ENCODE measurements at regions not wholly inside any gene's neighbourhood (a gene's known extent, or its start where the extent isn't known, plus 50 kb on each side); places are given as distances from the start of the nearest gene placed in this dataset.

- Mint-ChIP-seq H3K9me3 (peaks cover 24% of the 10 kb centered on the region), H3K4me1 (peaks cover 10% of the 10 kb centered on the region), H3K4me3 (no peak overlapping the region), H3K27me3 (ENCODE audit: insufficient read depth, low read depth, poor library complexity) (peaks cover 1% of the 10 kb centered on the region), H3K36me3 (ENCODE audit: low read depth) (peaks cover 19% of the 10 kb centered on the region), H3K27ac (no peak overlapping the region)
- Histone ChIP-seq H3K4me2 (no peak overlapping the region), H3K27me3 (ENCODE audit: insufficient read depth) (no peaks in the 10 kb centered on the region), H2AFZ (peak overlapping the region; percentile 80), H3K4me3 (no peak overlapping the region), H3K79me2 (replicated peaks; ENCODE audit: insufficient read depth) (no peaks in the 10 kb centered on the region), H3K36me3 (ENCODE audit: insufficient read depth) (no peaks in the 10 kb centered on the region), H3K27ac (ENCODE audit: low read depth) (no peak overlapping the region), H3F3A (replicated peaks; ENCODE audit: low read depth) (no peaks in the 10 kb centered on the region), H3K4me1 (ENCODE audit: insufficient read depth) (no peaks in the 10 kb centered on the region; the same call in 1 of the 2 replicates), H4K20me1 (replicated peaks; ENCODE audit: insufficient read depth) (no peaks in the 10 kb centered on the region), H3K9me2 (ENCODE audit: insufficient read depth) (no peaks in the 10 kb centered on the region)
- no peak for TF ChIP-seq REST (IDR thresholded peaks at IDR 0.05; ENCODE audit: unreplicated experiment)
- no peak for TF ChIP-seq EZH2 (IDR thresholded peaks at IDR 0.05; ENCODE audit: low read depth, unreplicated experiment)
- no peak for TF ChIP-seq JUNB (IDR thresholded peaks at IDR 0.05; ENCODE audit: unreplicated experiment)
- ATAC-seq (no peak), DNase-seq (ENCODE audit: low spot score) (no peak)
Observed at GRCh38 chr10:121681997-121682687, 83.9 kb upstream of the FGFR2 start.

- Histone ChIP-seq H2AFZ (peak overlapping the region; percentile 66), H3K36me3 (ENCODE audit: insufficient read depth) (no peaks in the 10 kb centered on the region), H3K4me1 (ENCODE audit: insufficient read depth) (no peaks in the 10 kb centered on the region; the same call in 1 of the 2 replicates), H3F3A (replicated peaks; ENCODE audit: low read depth) (no peaks in the 10 kb centered on the region), H3K9me2 (ENCODE audit: insufficient read depth) (no peaks in the 10 kb centered on the region), H4K20me1 (replicated peaks; ENCODE audit: insufficient read depth) (no peaks in the 10 kb centered on the region), H3K4me3 (no peak overlapping the region), H3K4me2 (no peak overlapping the region), H3K27me3 (ENCODE audit: insufficient read depth) (no peaks in the 10 kb centered on the region), H3K27ac (ENCODE audit: low read depth) (no peak overlapping the region), H3K79me2 (replicated peaks; ENCODE audit: insufficient read depth) (no peaks in the 10 kb centered on the region)
- ATAC-seq (no peak; the same call in 2 of the 3 replicates), DNase-seq (ENCODE audit: low spot score) (no peak)
- Mint-ChIP-seq H3K4me1 (peaks cover 10% of the 10 kb centered on the region), H3K4me3 (no peak overlapping the region), H3K36me3 (ENCODE audit: low read depth) (peaks cover 19% of the 10 kb centered on the region), H3K27ac (no peak overlapping the region), H3K9me3 (peaks cover 24% of the 10 kb centered on the region), H3K27me3 (ENCODE audit: insufficient read depth, low read depth, poor library complexity) (peaks cover 1% of the 10 kb centered on the region)
- TF ChIP-seq JUNB (IDR thresholded peaks at IDR 0.05; ENCODE audit: unreplicated experiment) = no peak
- no peak for TF ChIP-seq ETS1 (IDR thresholded peaks at IDR 0.05)
- no peak for TF ChIP-seq CREB1 (CRISPR knock-in tag; IDR thresholded peaks at IDR 0.05; ENCODE audit: low read depth)
- no peak for TF ChIP-seq CTCF (conservative IDR thresholded peaks at IDR 0.05; ENCODE audit: low read depth in 2 of 2)
- TF ChIP-seq POLR2AphosphoS5 (IDR thresholded peaks at IDR 0.05; ENCODE audit: low read depth) = no peak
- TF ChIP-seq STAT1 (IDR thresholded peaks at IDR 0.05; ENCODE audit: unreplicated experiment) = no peak
- no peak for TF ChIP-seq ZNF331 (CRISPR knock-in tag; IDR thresholded peaks at IDR 0.05; ENCODE audit: low read depth)
- no peak for TF ChIP-seq REST (IDR thresholded peaks at IDR 0.05; ENCODE audit: unreplicated experiment)
- no peak for TF ChIP-seq EZH2phosphoT487 (IDR thresholded peaks at IDR 0.05; ENCODE audit: unreplicated experiment)
- TF ChIP-seq ZNF114 (CRISPR knock-in tag; IDR thresholded peaks at IDR 0.05) = no peak
- TF ChIP-seq NANOG (IDR thresholded peaks at IDR 0.05; ENCODE audit: borderline replicate concordance) = no peak
Observed at GRCh38 chr10:121680879-121681655, 82.8 kb upstream of the FGFR2 start.

Measured in GM23338 (cell line).